ENCODE measurements at regions not wholly inside any gene's neighbourhood (a gene's known extent, or its start where the extent isn't known, plus 50 kb on each side); places are given as distances from the start of the nearest gene placed in this dataset.
"Not testable (repeated sequence)": the region's sequence is repeated elsewhere in the genome, so short reads cannot be mapped to it uniquely, and the experiment has no call there.

DNA sequence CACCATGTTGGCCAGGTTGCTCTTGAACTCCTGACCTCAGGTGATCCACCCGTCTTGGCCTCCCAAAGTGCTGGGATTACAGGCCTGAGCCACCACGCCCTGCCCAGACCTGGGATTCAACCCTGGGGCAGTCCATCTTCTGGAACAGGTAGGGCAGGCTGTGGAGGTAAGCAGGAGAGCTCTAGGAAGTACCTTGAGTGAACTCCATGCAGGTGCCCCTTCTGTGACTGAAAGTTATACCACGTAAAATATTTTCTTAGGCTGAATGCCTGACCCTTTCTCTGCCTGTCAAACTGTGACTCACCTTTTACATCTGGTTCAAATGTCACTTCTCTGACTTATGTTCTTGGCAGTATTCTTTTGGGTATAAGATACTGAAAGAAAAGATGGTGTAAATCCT is 86.7 kb upstream of the ELAC2 start:
- no peak overlapping the region for H3K4me3 ChIP-seq (replicated peaks; ENCODE audit: low read depth, low read length)
- no peak for DNase-seq (ENCODE audit: low read depth)
- TF ChIP-seq CTCF (IDR thresholded peaks at IDR 0.05; ENCODE audit: low read length, missing control alignments): no peak

DNA sequence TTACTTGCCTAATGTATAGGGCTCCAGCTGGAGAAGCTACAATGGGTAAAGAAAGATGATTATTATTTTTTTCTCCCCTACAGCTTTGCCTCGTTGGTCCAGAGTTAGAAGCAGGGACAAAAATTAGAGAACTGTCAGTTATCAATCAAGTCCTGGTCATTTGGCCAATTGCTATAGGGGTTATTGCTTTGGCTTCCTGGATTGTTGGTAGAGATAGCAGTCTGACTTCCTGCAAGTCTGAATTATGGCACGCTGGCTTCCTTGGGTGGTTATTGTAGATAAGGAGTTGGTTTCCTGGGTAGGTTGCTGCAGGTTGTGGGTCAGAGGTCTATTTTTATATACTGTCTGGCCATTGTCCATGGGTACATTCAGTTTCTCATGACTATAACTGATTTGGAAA is 84.7 kb upstream of the ELAC2 start:
- H3K4me3 ChIP-seq (replicated peaks; ENCODE audit: low read depth, low read length): no peak overlapping the region
- DNase-seq (ENCODE audit: low read depth): no peak
- no peak for TF ChIP-seq CTCF (IDR thresholded peaks at IDR 0.05; ENCODE audit: low read length, missing control alignments)

- TF ChIP-seq CTCF (IDR thresholded peaks at IDR 0.05; ENCODE audit: low read length, missing control alignments): no peak
Observed at GRCh38 chr17:13099926-13100325, 82.1 kb upstream of the ELAC2 start.

GRCh38 chr17:13099089-13099735 is 81.4 kb upstream of the ELAC2 start:
- no peak for DNase-seq (ENCODE audit: low read depth)
- no peak overlapping the region for H3K4me3 ChIP-seq (replicated peaks; ENCODE audit: low read depth, low read length)
- TF ChIP-seq CTCF (IDR thresholded peaks at IDR 0.05; ENCODE audit: low read length, missing control alignments): no peak

More at GRCh38 chr17:13099926-13100325, 82.1 kb upstream of the ELAC2 start:
- no peak for DNase-seq (ENCODE audit: low read depth)
- H3K4me3 ChIP-seq (replicated peaks; ENCODE audit: low read depth, low read length): no peak overlapping the region

DNA sequence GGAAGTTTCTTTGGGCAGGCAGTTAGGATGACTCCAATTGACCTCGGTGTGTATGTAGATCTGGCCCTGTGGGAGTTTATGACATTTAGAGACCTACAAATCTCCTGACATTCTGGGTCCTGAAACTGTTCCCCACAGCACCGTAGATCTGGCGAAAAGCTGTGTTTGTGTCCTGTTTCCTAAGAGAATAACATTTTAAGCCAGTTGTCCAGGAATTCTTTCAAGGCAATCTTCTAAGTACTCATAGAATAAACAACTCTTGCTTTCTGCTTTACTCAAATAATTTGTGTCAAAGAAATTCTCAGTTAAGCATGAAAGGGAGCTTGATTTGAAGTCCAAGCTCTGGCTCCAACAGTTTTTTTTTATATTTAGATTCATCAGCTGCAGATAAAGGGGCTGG is 78.5 kb upstream of the ELAC2 start:
- DNase-seq (ENCODE audit: low read depth): no peak
- no peak overlapping the region for H3K4me3 ChIP-seq (replicated peaks; ENCODE audit: low read depth, low read length)
- no peak for TF ChIP-seq CTCF (IDR thresholded peaks at IDR 0.05; ENCODE audit: low read length, missing control alignments)

DNA sequence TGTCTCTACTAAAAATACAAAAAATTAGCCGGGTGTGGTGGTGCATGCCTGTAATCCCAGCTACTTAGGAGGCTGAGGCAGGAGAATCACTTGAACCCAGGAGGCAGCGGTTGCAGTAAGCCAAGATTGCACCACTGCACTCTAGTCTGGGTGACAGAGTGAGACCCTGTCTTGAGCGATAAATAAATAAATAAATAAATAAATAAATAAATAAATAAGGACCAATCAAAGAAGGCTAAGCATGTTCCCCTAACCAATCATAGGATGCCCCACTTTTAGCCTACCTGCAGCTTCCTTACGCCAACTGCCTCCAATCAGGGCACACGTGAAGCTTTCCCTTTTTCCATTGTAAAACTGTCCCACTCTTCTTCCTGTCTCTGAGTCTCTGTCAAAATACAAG is 74.2 kb upstream of the ELAC2 start:
- not testable (repeated sequence) for DNase-seq (ENCODE audit: low read depth); H3K4me3 ChIP-seq (replicated peaks; ENCODE audit: low read depth, low read length)

GRCh38 chr17:13088666-13089065 is 70.8 kb upstream of the ELAC2 start:
- H3K4me3 ChIP-seq (replicated peaks; ENCODE audit: low read depth, low read length): no peak overlapping the region
- TF ChIP-seq CTCF (IDR thresholded peaks at IDR 0.05; ENCODE audit: low read length, missing control alignments): no peak
- DNase-seq (ENCODE audit: low read depth): no peak
